A549 (cell line): ENCODE measurements at regions not wholly inside any gene's neighbourhood (a gene's known extent, or its start where the extent isn't known, plus 50 kb on each side); places are given as distances from the start of the nearest gene placed in this dataset.

Experiments used
- CTCF ChIP-seq: fragments of >200 bp; sonication (Bioruptor Twin); formaldehyde crosslinking; IDR thresholded peaks from 3 replicates; pipeline ENCODE4 v1.5.1; 2016
- ELK1 ChIP-seq: fragments of 150-350 bp; IDR thresholded peaks from 2 replicates; pipeline ENCODE4 v1.6.1; 2014; ENCODE audit warnings: low read depth, mild to moderate bottlenecking, low read length
- ESRRA ChIP-seq: fragments of 150-350 bp; IDR thresholded peaks from 2 replicates; pipeline ENCODE4 v1.6.1; 2014; ENCODE audit warnings: mild to moderate bottlenecking, low read length, borderline replicate concordance
- RCOR1 ChIP-seq: fragments of 150-350 bp; IDR thresholded peaks from 2 replicates; pipeline ENCODE4 v1.6.1; 2014; ENCODE audit warnings: antibody characterized with exemption, low read length, low read depth
- TF ChIP-seq, protein P1 (sequence below): fragments of >200 bp; sonication (Bioruptor Twin); formaldehyde crosslinking; IDR thresholded peaks from 2 replicates; pipeline ENCODE4 v1.6.1; 2016

DNA sequence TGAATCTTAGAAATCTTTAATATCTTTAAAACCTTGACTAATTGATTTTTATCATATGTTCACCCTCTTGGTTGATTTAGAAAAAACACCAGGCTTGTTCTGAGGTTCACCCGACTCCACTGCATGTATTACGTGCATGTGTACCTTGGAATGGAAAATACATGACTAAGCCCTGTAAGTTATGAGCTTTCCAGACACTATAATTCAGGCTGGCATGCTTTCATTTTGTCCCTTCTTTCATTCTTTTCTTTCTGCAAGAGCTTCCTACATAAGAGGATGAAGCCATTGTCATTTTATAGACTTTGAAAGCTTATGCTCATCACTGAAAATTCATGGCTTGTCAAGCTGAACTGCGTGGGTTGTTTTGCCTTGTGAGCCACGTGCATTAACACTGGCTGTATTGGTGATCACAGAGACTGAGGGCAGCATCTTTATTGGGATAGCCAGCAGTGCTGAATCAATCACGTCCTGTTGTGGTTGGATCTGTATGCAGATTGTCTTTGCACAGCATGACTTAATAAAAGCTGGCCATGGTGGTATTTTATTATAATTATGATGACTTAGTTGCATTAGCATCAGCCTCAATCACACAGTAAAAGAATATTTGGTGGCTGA is 141.9 kb downstream of the SLIT2 start:
- TF ChIP-seq ESRRA (no peak), ELK1 (no peak), RCOR1 (no peak), CTCF (no peak)
- TF ChIP-seq, protein P1, sequence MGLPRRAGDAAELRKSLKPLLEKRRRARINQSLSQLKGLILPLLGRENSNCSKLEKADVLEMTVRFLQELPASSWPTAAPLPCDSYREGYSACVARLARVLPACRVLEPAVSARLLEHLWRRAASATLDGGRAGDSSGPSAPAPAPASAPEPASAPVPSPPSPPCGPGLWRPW, result no peak
